ENCODE measurements at regions not wholly inside any gene's neighbourhood (a gene's known extent, or its start where the extent isn't known, plus 50 kb on each side); places are given as distances from the start of the nearest gene placed in this dataset.

DNA sequence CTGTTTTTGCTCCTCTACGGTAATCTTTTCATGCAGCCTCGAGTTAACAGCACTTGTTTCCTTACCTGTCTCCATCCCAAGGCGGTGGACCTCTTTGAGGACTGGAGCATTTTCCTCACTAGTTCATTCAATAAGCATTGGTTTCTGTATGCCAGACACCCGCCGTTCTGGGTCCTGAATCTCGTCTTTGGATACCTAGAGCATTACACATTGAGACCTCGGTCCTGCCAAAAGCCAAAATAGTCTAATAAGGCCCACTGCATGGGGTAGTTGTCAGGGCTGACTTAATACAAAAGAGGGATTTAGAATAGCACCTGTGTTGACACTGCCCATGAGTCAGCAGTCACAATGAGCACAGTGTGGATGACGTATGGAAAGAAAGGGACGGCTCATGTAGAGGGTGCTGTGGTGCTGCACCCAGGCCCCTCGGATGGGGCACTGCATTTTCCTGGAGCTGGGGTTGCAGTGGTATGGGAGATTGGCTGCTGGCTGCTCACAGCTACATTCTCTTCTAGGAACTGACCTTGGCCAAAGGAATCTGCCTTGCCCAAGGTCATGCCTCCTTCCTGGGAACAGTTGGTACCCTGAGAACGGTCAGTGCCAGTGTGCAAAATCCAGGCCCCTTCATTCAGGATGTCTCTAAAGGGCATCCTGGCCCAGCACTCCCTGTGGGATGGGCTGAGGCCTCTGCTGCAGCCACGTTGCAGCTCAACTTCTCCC lies 126.9 kb upstream of the NCK2 start:
- no peak for DNase-seq

DNA sequence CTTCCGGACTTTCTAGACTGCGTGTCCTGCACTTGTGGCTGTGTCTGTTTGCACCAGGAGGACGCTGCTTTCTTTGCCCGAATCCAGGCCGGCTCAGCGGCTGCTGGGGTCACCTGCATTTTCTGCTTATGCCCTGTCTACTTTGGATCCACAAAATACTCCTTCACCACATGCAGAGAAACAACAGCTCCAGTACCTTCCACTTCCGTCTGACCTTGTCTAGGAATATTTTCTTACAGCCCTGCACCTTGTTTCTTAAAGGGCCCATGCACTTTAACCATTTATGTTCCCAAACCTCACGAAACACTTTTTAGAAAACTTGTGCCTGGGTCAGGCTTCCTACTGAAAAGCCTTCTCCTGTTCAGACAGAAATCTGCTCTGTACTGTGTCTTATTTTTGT lies 129.4 kb upstream of the NCK2 start:
- no peak for DNase-seq

DNA sequence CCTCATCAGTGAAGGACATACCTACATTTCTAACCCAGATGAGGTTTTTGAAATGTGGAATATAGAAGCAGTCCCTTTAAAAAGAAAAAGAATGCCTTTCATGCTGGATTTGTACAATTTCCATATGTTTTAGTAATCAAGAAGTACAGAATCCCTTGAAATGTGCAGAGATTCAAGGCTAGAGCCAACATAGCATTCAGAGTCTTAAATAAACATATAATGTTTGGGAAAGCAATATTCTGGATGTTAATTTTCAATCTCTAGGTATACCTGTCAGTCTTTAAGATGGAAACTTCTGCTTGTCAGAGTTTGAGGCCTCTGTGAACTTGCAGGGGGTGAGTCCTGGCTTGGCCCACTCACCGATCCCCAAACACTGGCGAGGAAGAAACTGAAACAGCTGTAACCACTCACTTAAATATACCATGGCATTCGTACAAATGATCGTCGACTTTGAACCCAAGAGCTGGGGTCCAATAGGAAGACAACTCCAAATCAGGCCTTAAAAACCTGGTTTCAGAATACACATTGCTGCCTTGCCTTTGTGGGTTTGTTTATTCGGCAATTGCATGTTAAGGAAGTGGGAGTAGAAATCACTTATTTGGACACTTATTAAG lies 132.8 kb upstream of the NCK2 start:
- no peak for DNase-seq

DNA sequence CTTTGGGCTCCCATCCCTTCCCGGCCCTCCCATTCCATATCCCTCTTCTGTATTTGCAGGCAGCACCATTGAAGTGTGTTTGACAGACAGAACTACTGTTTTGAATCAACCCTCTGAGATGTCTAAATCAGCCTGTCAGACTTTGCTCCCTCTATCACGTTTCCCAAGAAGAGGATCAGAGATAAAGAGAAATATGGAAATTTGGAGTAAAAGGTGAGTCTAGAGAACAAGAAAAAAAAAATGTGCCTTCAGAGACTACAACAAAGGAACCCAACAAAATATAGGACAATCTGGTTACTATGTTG lies 133.4 kb upstream of the NCK2 start:
- no peak for DNase-seq

DNA sequence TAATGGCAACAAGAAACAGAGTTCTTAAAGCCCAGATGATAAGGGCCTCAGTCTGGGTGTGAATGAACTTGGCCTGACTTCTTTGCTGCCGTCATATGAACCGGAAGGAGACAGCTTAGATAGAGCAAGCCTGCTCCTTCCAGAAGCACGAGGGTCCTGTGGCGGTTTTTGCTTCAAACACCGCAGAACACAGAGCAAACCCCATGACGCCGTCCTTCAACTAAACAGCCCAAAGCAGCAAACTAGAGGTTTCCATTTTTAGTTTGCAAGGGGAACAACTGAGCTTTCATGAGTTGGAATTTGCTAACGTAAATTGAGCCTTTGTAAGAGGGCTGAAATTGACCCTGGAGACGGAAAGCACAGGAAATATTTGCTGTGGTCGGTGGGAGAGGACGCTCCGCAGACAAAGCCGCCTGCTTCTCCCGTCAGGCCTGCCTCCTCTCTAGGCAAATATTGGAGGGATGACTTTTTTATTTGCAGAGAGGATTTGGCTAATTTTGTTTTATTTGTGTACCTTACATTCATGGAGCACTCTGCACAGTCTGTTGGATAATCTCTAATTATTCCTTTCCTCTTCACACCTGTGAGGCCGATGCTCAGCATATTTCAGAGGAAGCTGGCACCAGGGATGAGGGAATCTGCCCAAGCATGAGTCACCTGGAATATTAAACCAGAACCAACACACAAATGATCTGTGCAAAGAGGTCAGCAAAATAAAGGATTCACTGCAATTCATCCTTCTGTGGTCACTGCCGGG lies 134.0 kb upstream of the NCK2 start:
- no peak for DNase-seq

DNA sequence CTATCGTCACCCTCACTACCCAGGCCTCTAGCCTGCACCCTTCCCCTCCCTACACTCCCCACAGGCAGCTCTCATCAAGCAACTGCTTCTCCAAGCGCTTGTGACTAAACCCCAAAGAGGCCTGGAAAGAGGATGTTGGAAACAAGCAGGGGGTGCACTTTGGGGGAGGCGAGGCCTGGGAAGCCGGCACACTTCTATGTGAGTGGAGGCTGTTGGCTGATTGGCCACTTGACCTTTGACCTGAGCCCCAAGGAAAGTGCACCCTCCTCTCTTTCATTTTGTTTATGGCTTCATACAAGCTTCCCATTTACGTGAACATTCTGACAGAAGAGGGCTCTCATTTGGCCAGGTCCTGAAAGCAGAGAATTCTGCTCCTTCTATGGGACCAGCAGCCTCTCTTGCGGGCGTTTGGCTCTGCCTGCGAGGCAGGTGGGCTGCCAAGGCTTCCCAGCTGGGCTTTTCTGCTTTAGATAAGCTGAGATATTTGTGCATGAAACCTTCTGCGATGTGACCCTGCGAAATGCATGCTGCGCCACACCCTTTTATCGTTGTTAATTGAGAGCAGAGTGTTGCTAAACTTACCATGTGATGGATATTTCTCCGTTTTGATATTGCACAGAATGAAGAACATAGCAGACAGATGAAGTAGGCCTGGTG lies 134.8 kb upstream of the NCK2 start:
- no peak for DNase-seq

DNA sequence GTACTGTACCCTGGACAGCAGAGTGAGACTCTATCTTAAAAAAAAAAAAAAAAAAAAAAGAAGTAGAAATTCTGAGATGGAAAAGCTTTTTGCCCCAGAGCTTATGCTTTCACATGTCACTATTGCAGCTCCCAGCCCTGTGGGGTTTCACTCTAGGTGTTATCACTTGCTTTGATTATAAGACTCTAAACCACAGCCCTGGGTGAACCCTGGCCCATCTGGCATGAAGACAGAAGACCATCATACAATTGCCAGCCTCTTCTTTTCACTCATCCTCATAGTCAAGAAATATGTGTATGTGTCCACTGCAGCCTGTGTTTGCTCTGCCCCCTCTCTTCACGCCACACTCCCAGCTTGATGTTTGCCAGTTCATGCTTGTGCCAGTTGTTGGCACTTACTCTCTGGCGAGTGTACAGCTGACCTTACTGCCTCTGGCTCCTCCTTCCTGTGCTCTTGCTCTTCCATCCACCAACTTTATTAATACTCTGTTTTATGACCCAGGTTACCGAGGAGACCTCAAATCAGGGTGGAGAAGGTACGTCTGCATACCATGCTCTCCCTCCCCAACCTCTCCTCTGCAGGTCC lies 136.7 kb upstream of the NCK2 start:
- DNase-seq: no peak

DNA sequence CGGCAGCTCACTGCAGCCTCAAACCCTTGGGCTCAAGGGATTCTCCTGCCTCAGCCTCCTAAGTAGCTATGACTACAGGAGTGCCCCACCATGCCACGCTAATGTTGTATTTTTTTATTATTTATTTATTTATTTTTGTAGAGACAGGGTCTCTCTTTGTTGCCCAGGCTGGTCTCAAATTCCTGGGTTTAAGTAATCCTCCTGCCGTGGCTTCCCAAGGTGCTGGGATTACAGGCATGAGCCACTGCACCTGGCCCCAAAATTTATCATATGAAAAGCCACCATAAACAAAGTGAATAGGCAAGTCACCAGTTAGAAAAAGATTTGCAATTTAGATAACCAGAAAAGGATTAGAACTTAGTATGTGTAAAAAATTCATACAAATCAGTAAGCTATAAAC lies 138.6 kb upstream of the NCK2 start:
- no peak for DNase-seq

DNA sequence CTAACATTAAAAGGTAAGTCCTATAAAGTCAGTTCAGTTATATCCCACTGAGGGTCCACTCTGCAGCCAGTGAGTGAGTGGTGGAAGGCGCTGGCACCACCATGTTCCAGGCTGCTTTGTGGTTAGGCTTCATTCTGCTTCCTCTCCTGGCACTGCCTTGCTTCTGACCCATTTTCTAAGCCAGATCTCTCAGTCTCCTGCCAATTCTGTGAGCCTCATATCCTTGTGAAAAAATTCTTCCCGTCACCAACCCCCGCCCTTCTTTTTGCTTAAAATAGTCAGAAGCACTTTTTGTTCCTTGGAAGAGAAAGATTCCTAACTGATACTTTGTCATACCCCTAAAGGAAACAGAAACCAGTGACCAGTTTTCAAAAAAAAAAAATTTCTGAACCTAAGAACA lies 139.8 kb upstream of the NCK2 start:
- no peak for DNase-seq

DNA sequence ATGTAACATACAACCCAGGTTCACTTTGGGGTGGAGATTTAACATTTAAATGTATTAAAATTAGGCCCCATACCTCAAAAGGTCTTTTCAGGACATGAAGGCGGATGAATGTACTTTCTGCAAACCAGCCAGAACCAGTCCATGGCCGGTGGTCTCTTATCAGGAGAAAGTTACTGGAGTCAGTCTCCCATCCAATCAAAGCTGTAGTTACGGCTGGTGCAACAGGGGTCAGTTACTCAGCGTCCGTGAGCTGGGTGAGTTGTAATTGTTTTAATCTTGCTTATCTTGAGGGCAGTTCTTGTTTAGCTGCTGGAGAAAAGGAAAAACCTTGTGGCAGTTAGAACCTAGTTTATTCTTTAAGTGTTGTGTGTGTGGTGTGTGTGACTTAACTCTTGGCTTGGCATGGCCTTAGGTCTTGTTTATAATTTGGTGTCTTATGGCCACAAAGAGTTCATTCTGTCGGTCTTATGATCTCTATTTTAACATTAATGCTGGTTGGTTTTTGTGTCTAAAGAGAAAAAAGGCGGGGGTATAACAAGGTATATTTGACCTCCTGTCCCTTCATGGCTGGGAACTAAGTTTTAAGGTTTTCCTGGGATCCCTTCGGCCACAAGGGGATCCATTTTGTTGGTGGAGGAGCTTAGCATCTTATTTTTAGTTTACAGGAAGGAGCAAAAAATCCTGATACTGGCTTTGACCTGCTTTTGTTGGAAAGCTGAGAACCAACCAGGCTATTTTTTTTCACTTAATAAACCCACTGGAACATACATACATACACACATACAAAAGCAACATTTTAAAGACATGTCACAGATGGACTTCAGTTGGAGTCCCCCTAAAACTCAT lies 143.5 kb upstream of the NCK2 start:
- no peak for DNase-seq

DNA sequence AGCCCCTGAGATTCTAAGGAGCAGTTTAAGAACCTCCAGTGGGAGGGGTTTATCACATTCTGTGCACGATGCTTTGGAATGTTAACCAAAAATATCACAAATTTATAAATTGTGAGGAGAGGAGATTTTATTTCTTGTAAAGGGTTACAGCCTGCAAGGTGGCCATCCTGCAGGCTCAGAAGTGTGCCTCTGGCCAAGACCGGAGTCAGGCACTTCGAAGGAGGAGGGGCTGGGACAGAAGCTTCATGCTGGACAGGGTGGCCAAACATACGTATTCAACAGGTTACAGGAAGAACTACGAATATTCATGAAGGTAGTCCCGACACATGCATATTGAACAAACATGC lies 144.1 kb upstream of the NCK2 start:
- no peak for DNase-seq

DNA sequence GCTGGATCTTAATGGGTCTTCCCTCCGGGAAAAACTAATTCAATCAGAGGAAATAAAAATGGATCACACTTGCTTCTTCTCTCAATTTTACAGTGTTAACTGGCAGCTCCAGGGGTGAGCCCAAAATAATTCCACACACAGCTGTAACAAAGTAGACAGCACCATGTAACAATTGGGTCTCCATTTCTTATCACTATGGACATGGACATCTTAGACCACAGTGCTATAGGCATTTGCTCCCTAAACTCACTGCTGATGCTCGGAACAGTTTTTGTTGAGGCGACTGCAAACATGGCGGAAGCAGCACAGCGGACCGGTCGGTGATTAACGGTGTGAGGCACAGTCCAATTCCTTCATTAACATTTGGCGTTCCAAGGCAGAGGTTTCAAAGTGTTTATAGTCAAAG lies 144.7 kb upstream of the NCK2 start:
- DNase-seq: no peak

DNA sequence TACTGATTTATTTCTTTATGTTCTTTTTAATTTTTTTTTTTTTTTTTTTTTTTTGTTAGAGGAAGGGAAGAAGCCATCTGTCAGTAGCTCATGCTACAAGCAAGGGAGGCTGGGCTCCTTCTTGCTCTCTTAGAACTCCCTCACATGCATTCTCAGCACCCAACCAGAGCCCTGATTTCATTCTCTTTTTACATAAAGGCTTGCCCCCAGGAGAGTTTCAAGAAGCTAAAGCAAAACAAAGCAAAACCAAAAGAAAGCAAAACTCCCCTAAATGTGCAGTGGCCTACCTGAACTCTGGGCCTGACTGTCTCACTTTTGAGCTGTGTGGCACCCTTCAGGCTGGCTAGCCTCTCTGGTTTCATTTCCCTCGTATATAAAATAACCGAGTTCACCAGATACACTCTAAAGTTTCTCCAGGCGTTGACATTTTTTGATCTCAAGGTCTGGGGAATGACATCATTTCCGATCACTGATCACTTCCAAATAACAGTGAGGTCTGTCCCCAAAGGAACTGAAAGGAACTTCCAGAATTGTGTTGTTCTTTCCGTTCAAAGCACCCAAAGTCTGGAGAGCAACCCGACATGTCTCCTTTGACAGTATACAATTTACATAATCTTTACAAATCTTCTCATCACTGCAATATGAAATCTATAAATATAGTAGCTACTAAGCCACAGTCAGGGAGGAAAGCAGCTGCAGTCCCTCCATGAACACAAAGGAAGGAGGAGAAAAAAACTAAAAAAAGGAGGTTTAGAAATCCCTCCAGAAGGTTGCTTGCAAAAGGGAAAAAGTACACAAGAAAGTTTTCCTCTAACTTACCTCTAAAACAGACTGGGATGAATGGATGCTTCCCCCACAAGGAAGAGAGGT lies 145.6 kb upstream of the NCK2 start:
- DNase-seq: no peak

DNA sequence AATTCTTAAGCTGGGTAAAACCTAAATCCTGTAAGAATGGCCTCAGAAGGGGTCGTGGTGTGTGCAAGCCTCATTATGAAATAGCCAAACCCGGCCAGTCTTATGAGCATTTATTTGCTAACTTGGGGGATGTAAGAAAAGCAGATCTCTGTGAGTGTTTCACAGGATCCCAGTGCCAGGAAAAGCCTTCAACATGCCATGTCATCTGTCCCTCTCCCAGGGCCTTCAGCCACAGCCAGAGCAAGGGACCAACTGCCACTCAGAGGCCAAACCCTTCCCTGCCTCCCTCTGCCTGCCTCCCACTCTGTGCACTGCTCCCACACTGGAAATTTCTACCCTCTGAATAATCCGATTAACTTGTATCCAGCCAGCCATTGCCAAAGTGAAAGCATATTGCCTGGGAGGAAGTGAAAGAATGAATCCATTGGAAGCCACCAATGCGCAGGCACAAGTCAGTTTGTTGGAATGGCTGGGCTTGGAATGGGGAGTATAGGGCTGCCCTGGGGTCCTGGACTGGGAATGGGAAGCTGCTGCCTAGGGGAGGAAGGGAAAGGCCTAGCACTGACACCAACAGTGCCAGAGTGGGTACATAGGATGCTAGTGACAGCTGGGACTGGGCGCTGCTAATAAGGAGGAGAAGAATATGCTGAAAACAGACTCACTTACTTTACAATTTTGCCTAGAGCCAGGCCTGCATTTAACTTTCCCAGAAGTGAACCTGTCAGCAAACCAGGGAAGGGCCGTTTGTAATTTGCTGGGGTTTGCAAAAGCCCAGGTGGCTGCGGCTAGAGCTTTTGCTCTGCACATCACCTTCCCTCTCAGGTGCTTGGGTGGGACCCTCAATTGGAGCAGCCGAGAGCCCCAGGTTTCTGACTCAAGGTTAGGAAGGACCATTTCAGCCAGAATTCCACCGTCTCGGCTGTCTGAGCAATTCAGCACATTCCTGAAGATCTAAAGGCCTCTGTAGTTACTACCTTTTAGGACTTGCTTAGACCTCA lies 146.6 kb upstream of the NCK2 start:
- no peak for DNase-seq

DNA sequence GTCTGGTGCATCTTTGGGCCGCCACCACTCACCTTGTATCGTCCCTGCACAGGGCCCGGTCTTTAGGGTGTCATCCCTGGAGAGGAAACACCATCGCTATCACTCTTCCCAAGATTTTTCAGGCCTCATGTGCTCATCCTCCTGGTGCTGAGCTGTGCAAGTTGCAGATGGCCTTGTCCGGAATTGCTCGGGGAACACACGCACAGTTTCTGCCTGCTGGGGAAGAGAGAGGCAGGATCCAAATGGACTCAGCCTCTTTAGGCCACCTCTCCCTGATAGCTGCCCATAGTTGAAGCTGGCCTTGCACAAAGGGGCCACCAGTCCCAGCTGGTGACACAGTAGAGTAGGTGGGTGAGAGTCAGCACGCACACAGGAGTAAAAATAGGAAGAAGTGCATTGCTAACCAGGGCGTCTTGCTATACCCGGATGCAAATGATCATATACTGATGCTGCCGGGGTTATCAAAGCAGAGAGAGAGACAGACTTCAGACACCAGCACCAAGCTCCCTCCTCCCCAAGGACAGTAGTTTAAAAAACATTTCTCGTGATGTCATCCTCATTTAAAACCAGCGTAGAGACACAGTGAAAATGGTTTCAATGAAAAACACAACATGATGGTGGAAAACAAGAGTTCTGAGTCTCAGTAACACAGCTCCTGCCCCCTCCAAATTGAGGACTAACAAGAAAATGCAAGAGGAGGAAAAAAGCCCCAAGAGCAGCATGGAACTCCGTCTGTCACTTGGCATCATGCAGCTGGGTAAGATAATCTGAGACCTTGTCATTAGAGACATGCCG lies 147.5 kb upstream of the NCK2 start:
- DNase-seq: no peak

DNA sequence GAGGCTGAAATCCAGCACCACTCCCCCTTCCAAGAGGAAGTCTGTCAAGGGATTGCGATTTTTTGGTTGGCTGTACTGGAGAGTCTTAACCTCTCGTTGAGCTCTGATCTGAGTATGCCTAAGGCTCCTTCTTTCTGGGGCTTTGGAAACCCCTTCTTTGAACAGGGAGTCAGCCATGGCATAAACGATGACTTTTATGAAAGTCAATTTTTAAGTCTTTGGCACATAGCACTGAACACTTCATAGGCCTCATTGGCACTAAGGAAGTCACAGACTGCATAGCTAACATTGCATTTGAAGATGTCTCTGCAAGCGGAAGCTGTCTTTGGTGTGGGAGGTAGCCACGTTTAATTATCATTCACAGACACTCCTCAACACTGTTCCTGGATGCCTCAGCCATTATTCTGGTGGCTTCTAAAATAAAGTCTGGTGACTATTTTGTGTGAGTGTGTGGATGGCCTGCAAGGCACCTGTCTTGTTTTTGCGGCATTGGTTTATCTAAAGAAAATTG lies 148.2 kb upstream of the NCK2 start:
- DNase-seq: no peak

DNA sequence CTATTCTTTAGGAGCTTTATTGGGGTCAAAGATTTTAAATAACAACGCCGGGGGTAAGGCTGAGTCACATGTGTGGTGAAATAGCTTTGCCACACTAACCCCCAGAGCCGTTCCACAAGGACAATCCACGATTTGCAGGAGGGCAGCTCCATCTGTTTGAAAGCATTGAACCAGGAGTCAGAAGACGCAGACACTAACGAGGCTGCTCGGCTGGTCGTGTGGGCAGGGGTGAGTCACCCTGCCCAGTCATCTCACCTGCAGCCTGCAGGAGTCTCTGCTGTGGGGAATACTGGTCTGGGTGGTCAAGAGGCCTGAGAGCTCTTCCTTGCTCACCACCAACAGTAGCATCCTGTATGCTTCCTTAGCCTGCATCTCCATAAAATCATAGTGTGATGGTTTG lies 149.2 kb upstream of the NCK2 start:
- DNase-seq: no peak

DNA sequence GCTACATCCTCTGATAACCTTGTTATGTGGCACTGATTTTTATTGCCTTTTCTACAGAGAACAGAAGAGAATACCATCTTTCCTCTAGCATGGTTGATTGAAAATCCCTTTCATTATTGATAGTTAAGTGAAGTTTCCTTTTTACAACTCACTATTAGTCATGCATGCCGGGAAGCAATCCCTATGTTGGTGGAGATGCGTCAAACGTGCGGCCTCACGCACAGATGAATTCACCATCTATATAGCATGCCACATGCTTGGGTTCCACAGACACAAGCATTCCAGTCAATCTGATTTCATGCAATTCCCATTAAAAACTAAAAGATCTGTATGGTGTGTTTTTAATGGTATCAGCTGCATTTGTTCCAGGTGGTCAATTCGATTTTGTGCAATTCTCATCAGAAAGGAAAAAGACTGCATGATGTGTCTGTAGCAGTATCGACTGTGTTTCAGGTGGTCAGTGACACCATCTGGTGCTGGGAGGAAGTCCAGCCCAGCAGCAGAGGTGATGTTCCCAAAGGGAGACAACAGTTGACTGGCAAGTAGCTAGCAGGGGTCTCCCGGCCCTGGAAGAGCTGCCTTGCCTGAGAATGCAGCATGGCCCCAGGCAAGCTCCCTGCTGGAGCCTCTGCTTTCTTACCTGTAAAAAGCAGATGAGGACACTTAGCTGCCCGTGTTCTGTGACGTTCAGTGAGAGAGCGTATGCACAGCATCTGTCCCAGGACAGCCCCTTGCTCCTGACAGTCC lies 151.3 kb upstream of the NCK2 start:
- no peak for DNase-seq

DNA sequence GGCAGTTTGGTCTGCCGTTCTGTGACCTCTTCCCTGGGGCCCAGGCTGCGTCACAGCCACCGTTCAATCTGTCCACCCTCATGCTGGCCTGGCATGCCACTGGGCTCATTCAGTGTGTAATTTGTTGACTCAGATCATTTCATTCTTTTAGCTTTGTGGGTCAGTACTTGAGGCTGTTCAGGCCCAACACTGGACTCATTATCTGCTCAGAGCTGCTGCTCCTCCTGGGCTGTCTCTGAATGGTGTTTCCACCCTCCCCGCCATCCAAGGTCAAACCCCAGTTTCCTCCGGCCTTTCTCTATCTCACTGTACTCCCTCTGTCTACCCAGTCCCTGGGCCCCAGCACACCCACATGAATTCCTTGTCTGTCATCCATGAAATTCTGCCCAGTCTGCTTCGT lies 152.4 kb upstream of the NCK2 start:
- no peak for DNase-seq
